ENCODE measurements at regions not wholly inside any gene's neighbourhood (a gene's known extent, or its start where the extent isn't known, plus 50 kb on each side); places are given as distances from the start of the nearest gene placed in this dataset.
A peak's percentile ranks its signal among the peaks of the same experiment; 100 is the strongest.

DNA sequence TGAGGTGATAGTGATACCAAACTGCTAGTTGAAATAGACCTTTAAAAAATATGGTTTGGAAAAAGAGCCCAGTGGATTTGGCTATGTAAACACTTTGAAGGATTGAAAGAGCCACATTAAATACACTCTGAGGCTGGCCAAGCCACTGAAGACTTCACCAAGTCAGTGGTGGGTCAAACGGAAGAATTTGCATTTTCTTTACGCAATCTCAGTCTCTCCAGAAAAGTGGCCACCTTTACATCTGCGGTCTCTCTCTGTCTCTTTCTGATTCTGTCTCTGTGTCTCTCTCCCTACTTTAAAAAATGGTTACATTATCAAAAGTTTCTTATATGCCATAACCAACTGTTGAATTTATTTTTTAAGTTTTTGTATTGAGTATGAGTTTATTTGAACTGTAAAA lies 651.2 kb upstream of the PITX2 start:
- H3K9me3 ChIP-seq (ENCODE audit: insufficient read depth, low read length): no peaks in the 10 kb centered on the region
- H3K36me3 ChIP-seq (ENCODE audit: insufficient read depth, insufficient read length, low read length): no peaks in the 10 kb centered on the region
- no peaks in the 10 kb centered on the region for H3K27me3 ChIP-seq (ENCODE audit: insufficient read depth, insufficient read length)
- H3K4me3 ChIP-seq (ENCODE audit: insufficient read length, low read depth): no peak overlapping the region
- H3K4me1 ChIP-seq (ENCODE audit: insufficient read depth, insufficient read length): no peaks in the 10 kb centered on the region
- DNase-seq (ENCODE audit: low read depth, low spot score): no peak
- H3K9ac ChIP-seq (ENCODE audit: insufficient read length, low read depth): no peak overlapping the region
- TF ChIP-seq ZNF274 (IDR thresholded peaks at IDR 0.05; ENCODE audit: low read depth, low read length) (no peak), SUZ12 (IDR thresholded peaks at IDR 0.05; ENCODE audit: extremely low read depth, insufficient read depth, insufficient read length) (no peak), YY1 (IDR thresholded peaks at IDR 0.05; ENCODE audit: insufficient read depth, insufficient read length) (no peak)

DNA sequence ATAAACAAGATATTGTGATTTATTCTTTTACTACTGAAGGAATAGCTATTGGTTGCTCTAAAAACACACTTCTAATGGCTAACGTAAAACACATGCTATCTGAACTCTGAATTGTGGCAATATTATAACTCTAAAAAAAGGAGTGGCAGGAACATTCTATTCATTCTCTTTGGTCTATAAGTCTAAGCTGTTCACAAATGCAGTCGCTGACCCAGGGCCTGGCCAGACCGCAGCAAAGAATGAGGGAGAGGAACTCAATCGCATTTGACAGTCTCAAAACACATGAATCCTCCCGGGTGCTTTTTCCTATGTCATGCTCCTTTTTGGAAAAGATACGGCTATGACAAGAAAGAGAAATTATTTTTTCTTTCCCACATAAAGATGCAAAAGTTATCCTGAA lies 651.6 kb upstream of the PITX2 start:
- TF ChIP-seq ZNF274 (IDR thresholded peaks at IDR 0.05; ENCODE audit: low read depth, low read length) (no peak), YY1 (IDR thresholded peaks at IDR 0.05; ENCODE audit: insufficient read depth, insufficient read length) (no peak), SUZ12 (IDR thresholded peaks at IDR 0.05; ENCODE audit: extremely low read depth, insufficient read depth, insufficient read length) (no peak)
- no peaks in the 10 kb centered on the region for H3K9me3 ChIP-seq (ENCODE audit: insufficient read depth, low read length)

DNA sequence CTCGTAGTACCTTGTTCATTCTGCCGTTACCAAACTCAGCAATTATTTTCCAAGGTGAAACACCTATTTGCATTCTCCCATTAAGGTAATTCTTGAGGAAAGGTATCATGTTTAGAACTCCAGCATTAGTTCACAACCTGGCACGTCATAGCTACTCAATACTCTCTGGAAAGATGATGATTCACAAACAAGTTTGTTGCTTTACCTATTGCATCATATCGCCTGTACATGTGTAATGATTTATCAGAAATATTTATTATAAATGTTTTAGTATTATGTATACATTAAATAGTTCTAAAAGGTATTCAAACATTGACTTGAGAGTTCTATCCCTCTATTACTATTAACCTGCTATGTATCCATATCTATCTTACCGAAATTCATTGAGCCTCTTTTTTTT lies 658.3 kb upstream of the PITX2 start:
- no peak for TF ChIP-seq SUZ12 (IDR thresholded peaks at IDR 0.05; ENCODE audit: extremely low read depth, insufficient read depth, insufficient read length)
- TF ChIP-seq YY1 (IDR thresholded peaks at IDR 0.05; ENCODE audit: insufficient read depth, insufficient read length): no peak
- TF ChIP-seq ZNF274 (IDR thresholded peaks at IDR 0.05; ENCODE audit: low read depth, low read length): no peak
- Histone ChIP-seq H3K36me3 (ENCODE audit: insufficient read depth, insufficient read length, low read length) (no peaks in the 10 kb centered on the region), H3K9me3 (ENCODE audit: insufficient read depth, low read length) (no peaks in the 10 kb centered on the region)

More for the DNA sequence above, 651.6 kb upstream of the PITX2 start:
- H3K4me1 ChIP-seq (ENCODE audit: insufficient read depth, insufficient read length): no peaks in the 10 kb centered on the region
- H3K36me3 ChIP-seq (ENCODE audit: insufficient read depth, insufficient read length, low read length): no peaks in the 10 kb centered on the region
- no peaks in the 10 kb centered on the region for H3K27me3 ChIP-seq (ENCODE audit: insufficient read depth, insufficient read length)
- H3K9ac ChIP-seq (ENCODE audit: insufficient read length, low read depth): no peak overlapping the region
- no peak overlapping the region for H3K4me3 ChIP-seq (ENCODE audit: insufficient read length, low read depth)
- no peak for DNase-seq (ENCODE audit: low read depth, low spot score)

DNA sequence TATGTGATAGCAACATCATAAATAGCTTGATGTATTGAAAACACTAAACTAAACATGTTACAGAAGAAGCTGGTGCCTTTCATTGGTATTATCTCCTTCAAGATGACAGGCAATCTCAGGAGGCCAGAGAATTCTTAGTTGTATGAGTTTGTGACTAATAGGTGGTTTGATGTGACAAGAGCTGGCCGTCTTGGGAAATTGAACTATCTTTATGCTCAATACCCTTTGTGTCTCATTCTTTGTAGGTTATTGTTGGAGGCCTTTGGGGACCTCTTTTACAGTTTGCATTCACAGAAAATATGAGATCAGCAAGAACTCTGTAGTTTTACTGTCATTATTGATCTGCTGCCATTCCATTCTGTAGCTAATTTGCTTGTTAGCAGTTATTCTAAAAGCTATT lies 659.2 kb upstream of the PITX2 start:
- no peak for TF ChIP-seq ZNF274 (IDR thresholded peaks at IDR 0.05; ENCODE audit: low read depth, low read length)
- TF ChIP-seq YY1 (IDR thresholded peaks at IDR 0.05; ENCODE audit: insufficient read depth, insufficient read length): no peak
- no peak for TF ChIP-seq SUZ12 (IDR thresholded peaks at IDR 0.05; ENCODE audit: extremely low read depth, insufficient read depth, insufficient read length)
- Histone ChIP-seq H3K4me1 (ENCODE audit: insufficient read depth, insufficient read length) (no peaks in the 10 kb centered on the region), H3K4me3 (ENCODE audit: insufficient read length, low read depth) (no peak overlapping the region), H3K9me3 (ENCODE audit: insufficient read depth, low read length) (no peaks in the 10 kb centered on the region), H3K27me3 (ENCODE audit: insufficient read depth, insufficient read length) (no peaks in the 10 kb centered on the region), H3K9ac (ENCODE audit: insufficient read length, low read depth) (no peak overlapping the region), H3K36me3 (ENCODE audit: insufficient read depth, insufficient read length, low read length) (no peaks in the 10 kb centered on the region)
- DNase-seq (ENCODE audit: low read depth, low spot score): no peak

More for the DNA sequence above, 658.3 kb upstream of the PITX2 start:
- H3K4me3 ChIP-seq (ENCODE audit: insufficient read length, low read depth): no peak overlapping the region
- H3K4me1 ChIP-seq (ENCODE audit: insufficient read depth, insufficient read length): no peaks in the 10 kb centered on the region
- H3K27me3 ChIP-seq (ENCODE audit: insufficient read depth, insufficient read length): no peaks in the 10 kb centered on the region
- H3K9ac ChIP-seq (ENCODE audit: insufficient read length, low read depth): no peak overlapping the region
- DNase-seq (ENCODE audit: low read depth, low spot score): no peak

DNA sequence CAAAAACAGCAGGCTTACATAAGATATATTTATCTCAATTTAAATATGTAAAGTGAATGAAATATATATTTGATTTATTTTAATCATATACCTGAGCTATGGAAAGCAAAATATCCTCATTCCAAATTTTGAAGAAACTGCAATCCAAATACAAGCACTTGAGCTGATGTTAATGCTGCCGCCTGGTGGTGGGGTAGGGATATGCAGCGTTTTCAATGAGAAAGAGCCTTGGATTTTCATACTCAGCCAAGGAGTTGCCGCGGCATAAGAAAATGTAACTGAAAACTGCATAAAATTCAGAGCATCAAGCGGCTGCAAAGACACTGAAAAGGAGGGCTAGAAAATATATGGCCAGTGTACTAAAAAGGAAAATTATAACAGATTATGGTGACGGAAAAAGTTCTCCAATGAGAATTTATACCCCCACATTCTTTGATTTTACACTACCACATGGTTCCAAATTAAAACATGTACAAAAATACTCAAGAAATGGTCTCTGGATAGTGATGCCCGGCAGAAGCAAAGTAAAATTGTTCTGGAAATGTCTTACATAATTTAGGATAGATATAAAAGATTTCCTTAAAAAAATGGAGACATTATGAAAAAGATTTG lies 660.3 kb upstream of the PITX2 start:
- Histone ChIP-seq H3K9ac (ENCODE audit: insufficient read length, low read depth) (no peak overlapping the region), H3K36me3 (ENCODE audit: insufficient read depth, insufficient read length, low read length) (no peaks in the 10 kb centered on the region), H3K27me3 (ENCODE audit: insufficient read depth, insufficient read length) (no peaks in the 10 kb centered on the region), H3K9me3 (ENCODE audit: insufficient read depth, low read length) (no peaks in the 10 kb centered on the region), H3K4me1 (ENCODE audit: insufficient read depth, insufficient read length) (no peaks in the 10 kb centered on the region), H3K4me3 (ENCODE audit: insufficient read length, low read depth) (no peak overlapping the region)
- DNase-seq (ENCODE audit: low read depth, low spot score): peak; percentile 38
- TF ChIP-seq ZNF274 (IDR thresholded peaks at IDR 0.05; ENCODE audit: low read depth, low read length) (no peak), YY1 (IDR thresholded peaks at IDR 0.05; ENCODE audit: insufficient read depth, insufficient read length) (no peak), SUZ12 (IDR thresholded peaks at IDR 0.05; ENCODE audit: extremely low read depth, insufficient read depth, insufficient read length) (no peak)

DNA sequence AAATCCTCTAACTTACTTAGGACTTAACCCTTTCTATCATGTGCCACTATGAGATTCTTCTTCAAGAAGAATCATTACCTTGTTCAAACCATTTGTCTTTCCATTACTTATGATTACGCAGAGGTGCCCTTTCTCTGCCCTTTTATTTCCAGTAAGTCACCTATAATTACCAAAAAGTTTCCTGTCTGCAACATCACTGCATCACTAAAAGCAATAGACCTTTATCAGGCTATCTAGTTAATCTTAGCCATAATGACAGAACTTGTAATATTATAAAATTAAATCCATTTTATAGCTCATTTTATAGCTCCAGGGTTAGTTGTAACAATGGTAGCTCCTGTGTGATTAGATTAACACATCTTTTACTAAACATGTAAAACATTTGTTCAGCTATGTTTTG lies 673.6 kb upstream of the PITX2 start:
- Histone ChIP-seq H3K27me3 (ENCODE audit: insufficient read depth, insufficient read length) (no peaks in the 10 kb centered on the region), H3K4me1 (ENCODE audit: insufficient read depth, insufficient read length) (no peaks in the 10 kb centered on the region), H3K9ac (ENCODE audit: insufficient read length, low read depth) (no peak overlapping the region), H3K36me3 (ENCODE audit: insufficient read depth, insufficient read length, low read length) (no peaks in the 10 kb centered on the region), H3K4me3 (ENCODE audit: insufficient read length, low read depth) (no peak overlapping the region), H3K9me3 (ENCODE audit: insufficient read depth, low read length) (no peaks in the 10 kb centered on the region)
- no peak for TF ChIP-seq ZNF274 (IDR thresholded peaks at IDR 0.05; ENCODE audit: low read depth, low read length)
- TF ChIP-seq SUZ12 (IDR thresholded peaks at IDR 0.05; ENCODE audit: extremely low read depth, insufficient read depth, insufficient read length): no peak
- no peak for TF ChIP-seq YY1 (IDR thresholded peaks at IDR 0.05; ENCODE audit: insufficient read depth, insufficient read length)
- no peak for DNase-seq (ENCODE audit: low read depth, low spot score)

DNA sequence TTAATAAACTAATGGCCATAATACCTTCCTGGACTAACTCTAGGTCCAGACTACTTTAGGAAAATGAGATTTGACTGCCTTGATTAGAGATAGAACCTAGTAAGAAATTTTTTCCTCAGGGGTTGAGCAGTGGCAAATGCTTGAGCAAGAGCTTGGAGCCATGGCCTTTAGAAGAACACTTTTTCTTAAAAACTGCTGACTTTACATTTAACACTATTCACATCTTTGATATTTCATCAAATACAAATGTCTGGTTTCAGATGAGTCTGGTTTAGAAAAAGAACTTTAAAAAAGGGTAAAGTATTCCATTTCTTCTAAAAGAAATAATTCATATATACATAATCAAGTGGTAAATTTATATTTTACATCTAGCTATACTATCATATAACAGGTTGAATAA lies 680.9 kb upstream of the PITX2 start:
- TF ChIP-seq YY1 (IDR thresholded peaks at IDR 0.05; ENCODE audit: insufficient read depth, insufficient read length): no peak
- H3K9ac ChIP-seq (ENCODE audit: insufficient read length, low read depth): no peak overlapping the region
- no peaks in the 10 kb centered on the region for H3K36me3 ChIP-seq (ENCODE audit: insufficient read depth, insufficient read length, low read length)
- H3K4me1 ChIP-seq (ENCODE audit: insufficient read depth, insufficient read length): no peaks in the 10 kb centered on the region
- DNase-seq (ENCODE audit: low read depth, low spot score): no peak
- H3K9me3 ChIP-seq (ENCODE audit: insufficient read depth, low read length): no peaks in the 10 kb centered on the region
- no peaks in the 10 kb centered on the region for H3K27me3 ChIP-seq (ENCODE audit: insufficient read depth, insufficient read length)
- H3K4me3 ChIP-seq (ENCODE audit: insufficient read length, low read depth): no peak overlapping the region

All from NT2/D1 (cell line).